Right cardiac atrium (tissue), 5 donors: ENCODE measurements at regions not wholly inside any gene's neighbourhood (a gene's known extent, or its start where the extent isn't known, plus 50 kb on each side); places are given as distances from the start of the nearest gene placed in this dataset.

Source experiments
- ATAC-seq, 2 donors: fragments of 200-7000 bp; cut with Tn5 transposase; one replicate each; pipeline versions ENCODE4 v1.8.0 to v1.9.1; 2020; ENCODE audit warnings: moderate library complexity in 2 of 2, mild to moderate bottlenecking in 1 of 2
- DNase-seq, 3 donors: peaks; one replicate each; pipeline ENCODE4 v3.0.0-alpha.2; 2020
- H3K27ac ChIP-seq: one replicate; pipeline ENCODE4 v1.5.1; 2013; ENCODE audit warnings: mild to moderate bottlenecking, low read length, control low read depth, moderate library complexity
- H3K27me3 ChIP-seq: one replicate; pipeline ENCODE4 v1.6.1; 2013; ENCODE audit not compliant: control insufficient read depth, insufficient read depth
- H3K4me1 ChIP-seq: one replicate; pipeline ENCODE4 v1.6.1; 2013; ENCODE audit warnings: low read length; ENCODE audit not compliant: control insufficient read depth, insufficient read depth
- H3K4me3 ChIP-seq: one replicate; pipeline ENCODE4 v1.5.1; 2013; ENCODE audit warnings: low read length, control low read depth
- H3K9me3 ChIP-seq: one replicate; pipeline ENCODE4 v1.6.1; 2013; ENCODE audit warnings: low read length; ENCODE audit not compliant: control insufficient read depth
- WGBS: extraction: QIAGEN DNeasy Blood & Tissue Kit; methylation state at CpG from one replicate; pipeline ENCODE4 v1.1.7; 2013; 5-methylcytosine and 5-hydroxymethylcytosine counted together
- intact Hi-C, 4 donors: fragments of 100-400 bp; cut with DNase I; formaldehyde crosslinking; loops; one replicate each; pipeline versions ENCODE4 v1.11.0 to v1.14.0; 2022 to 2023
- donor health status: healthy with polysubstance abuse.
- donor health status: DM: no; HTN: yes; CAD: no.
- donor health status: DM: no; HTN: no; CAD: no.
- donor health status: DM: no; HTN: yes; CAD: no; lungs with severe emphysema.
- donor health status: DM: yes; HTN: yes; CAD: no.

- no peaks in the 10 kb centered on the region for H3K4me1 ChIP-seq
- H3K4me3 ChIP-seq: no peak overlapping the region
- 75% methylated on average over 5 of the region's 5 CpGs for WGBS
- no peak overlapping the region for H3K27ac ChIP-seq
- DNase-seq (no peak), ATAC-seq (no peak)
- intact Hi-C loops: no loop called here
- no peaks in the 10 kb centered on the region for H3K9me3 ChIP-seq
- H3K27me3 ChIP-seq: no peaks in the 10 kb centered on the region
These were observed 419.9 kb downstream of the TUSC7 start for GRCh38 chr3:117129516-117129915.

GRCh38 chr3:117130222-117130621, 420.6 kb downstream of the TUSC7 start:
- no peak overlapping the region for H3K27ac ChIP-seq
- 0% methylated on average over 1 of the region's 1 CpG for WGBS
- ATAC-seq (no peak), DNase-seq (no peak)
- no peaks in the 10 kb centered on the region for H3K4me1 ChIP-seq
- intact Hi-C loops: no loop called here
- H3K9me3 ChIP-seq: no peaks in the 10 kb centered on the region
- no peaks in the 10 kb centered on the region for H3K27me3 ChIP-seq
- H3K4me3 ChIP-seq: no peak overlapping the region

- no peaks in the 10 kb centered on the region for H3K4me1 ChIP-seq
- DNase-seq (peak in 2 of 3 donors; percentile 45 to 73), ATAC-seq (peak in 1 of 2 donors; percentile 33)
- H3K27ac ChIP-seq: no peak overlapping the region
- H3K4me3 ChIP-seq: no peak overlapping the region
- H3K9me3 ChIP-seq: no peaks in the 10 kb centered on the region
- WGBS: 50% methylated on average over 9 of the region's 9 CpGs
- H3K27me3 ChIP-seq: no peaks in the 10 kb centered on the region
- intact Hi-C loops: no loop called here
These were observed 421.7 kb downstream of the TUSC7 start for GRCh38 chr3:117131259-117131658.

- Histone ChIP-seq H3K27me3 (no peaks in the 10 kb centered on the region), H3K4me3 (no peak overlapping the region), H3K9me3 (no peaks in the 10 kb centered on the region), H3K4me1 (no peaks in the 10 kb centered on the region), H3K27ac (no peak overlapping the region)
- ATAC-seq (peak in 1 of 2 donors; percentile 52), DNase-seq (no peak)
- intact Hi-C loops: no loop called here
- WGBS: 72% methylated on average over 1 of the region's 1 CpG
These were observed 423.5 kb downstream of the TUSC7 start for GRCh38 chr3:117133066-117133465.

- Histone ChIP-seq H3K27me3 (no peaks in the 10 kb centered on the region), H3K4me3 (no peak overlapping the region), H3K27ac (no peak overlapping the region), H3K4me1 (no peaks in the 10 kb centered on the region), H3K9me3 (no peaks in the 10 kb centered on the region)
- ATAC-seq: no peak
- intact Hi-C loops: no loop called here
- DNase-seq: no peak
These were observed 425.6 kb downstream of the TUSC7 start for GRCh38 chr3:117135207-117135606.

- Histone ChIP-seq H3K9me3 (no peaks in the 10 kb centered on the region), H3K27ac (no peak overlapping the region), H3K4me1 (no peaks in the 10 kb centered on the region), H3K27me3 (no peaks in the 10 kb centered on the region), H3K4me3 (no peak overlapping the region)
- no peak for ATAC-seq
- DNase-seq: no peak
- intact Hi-C loops: no loop called here
- 65% methylated on average over 1 of the region's 1 CpG for WGBS
These were observed 426.4 kb downstream of the TUSC7 start for GRCh38 chr3:117136003-117136402.

- H3K4me1 ChIP-seq: no peaks in the 10 kb centered on the region
- no peak overlapping the region for H3K27ac ChIP-seq
- WGBS: 94% methylated on average over 1 of the region's 1 CpG
- ATAC-seq (no peak), DNase-seq (no peak)
- H3K4me3 ChIP-seq: no peak overlapping the region
- intact Hi-C loops: no loop called here
- H3K27me3 ChIP-seq: no peaks in the 10 kb centered on the region
- no peaks in the 10 kb centered on the region for H3K9me3 ChIP-seq
These were observed 427.5 kb downstream of the TUSC7 start for GRCh38 chr3:117137065-117137464.

- DNase-seq (no peak), ATAC-seq (no peak)
- Histone ChIP-seq H3K27ac (no peak overlapping the region), H3K4me3 (no peak overlapping the region), H3K9me3 (no peaks in the 10 kb centered on the region), H3K27me3 (no peaks in the 10 kb centered on the region), H3K4me1 (no peaks in the 10 kb centered on the region)
- intact Hi-C loops: no loop called here
- 83% methylated on average over 2 of the region's 2 CpGs for WGBS
These were observed 430.1 kb downstream of the TUSC7 start for GRCh38 chr3:117139681-117140080.

- DNase-seq (no peak), ATAC-seq (no peak)
- Histone ChIP-seq H3K27ac (no peak overlapping the region), H3K4me1 (peaks cover 1% of the 10 kb centered on the region), H3K4me3 (no peak overlapping the region), H3K9me3 (no peaks in the 10 kb centered on the region), H3K27me3 (no peaks in the 10 kb centered on the region)
- intact Hi-C loops: no loop called here
These were observed 432.2 kb downstream of the TUSC7 start for GRCh38 chr3:117141812-117142211.

- Histone ChIP-seq H3K4me3 (no peak overlapping the region), H3K9me3 (no peaks in the 10 kb centered on the region), H3K4me1 (peaks cover 1% of the 10 kb centered on the region), H3K27ac (no peak overlapping the region), H3K27me3 (no peaks in the 10 kb centered on the region)
- DNase-seq: no peak
- no peak for ATAC-seq
- WGBS: 28% methylated on average over 5 of the region's 5 CpGs
- intact Hi-C loops: no loop called here
These were observed 435.3 kb downstream of the TUSC7 start for GRCh38 chr3:117144853-117145252.

GRCh38 chr3:117145677-117146076, 436.1 kb downstream of the TUSC7 start:
- ATAC-seq: no peak
- H3K4me1 ChIP-seq: peaks cover 1% of the 10 kb centered on the region
- H3K4me3 ChIP-seq: no peak overlapping the region
- no peak for DNase-seq
- no peaks in the 10 kb centered on the region for H3K27me3 ChIP-seq
- intact Hi-C loops: no loop called here
- no peak overlapping the region for H3K27ac ChIP-seq
- no peaks in the 10 kb centered on the region for H3K9me3 ChIP-seq
- WGBS: 85% methylated on average over 2 of the region's 2 CpGs

- Histone ChIP-seq H3K4me1 (peaks cover 1% of the 10 kb centered on the region), H3K27me3 (no peaks in the 10 kb centered on the region), H3K4me3 (no peak overlapping the region), H3K9me3 (no peaks in the 10 kb centered on the region), H3K27ac (no peak overlapping the region)
- intact Hi-C loops: no loop called here
- ATAC-seq (no peak), DNase-seq (no peak)
- WGBS: 57% methylated on average over 1 of the region's 1 CpG
These were observed 437.0 kb downstream of the TUSC7 start for GRCh38 chr3:117146571-117146970.
